ENCODE measurements at regions not wholly inside any gene's neighbourhood (a gene's known extent, or its start where the extent isn't known, plus 50 kb on each side); places are given as distances from the start of the nearest gene placed in this dataset.

GRCh38 chr5:105739732-105740131, 1931.0 kb downstream of the EFNA5 start:
- TF ChIP-seq JUN (IDR thresholded peaks at IDR 0.05; ENCODE audit: borderline replicate concordance, insufficient read depth, insufficient read length, low read depth) (no peak), CTCF (IDR thresholded peaks at IDR 0.05; ENCODE audit: extremely low read depth in 1 of 2, insufficient read depth in 1 of 2, low read depth in 1 of 2, low read length in 2 of 2) (no peak)

Measured in endothelial cell of umbilical vein (primary cell).